GM12878 (cell line): ENCODE measurements at regions not wholly inside any gene's neighbourhood (a gene's known extent, or its start where the extent isn't known, plus 50 kb on each side); places are given as distances from the start of the nearest gene placed in this dataset.
"Not testable (repeated sequence)": the region's sequence is repeated elsewhere in the genome, so short reads cannot be mapped to it uniquely, and the experiment has no call there.

Experiments
- ATAC-seq: fragments of 200-7000 bp; cut with Tn5 transposase; 3 replicates; pipeline ENCODE4 v1.9.1; 2020; ENCODE audit warnings: mild to moderate bottlenecking, moderate library complexity
- BruUV-seq: library from RNA; stranded (reverse); fragments of 400-500 nt; replicated peaks from 2 replicates; lab custom pipeline; 2021; lab: Mats Ljungman, UMichigan
- CTCF ChIA-PET: fragments of 300-600 bp; sonication (Branson Sonifier 250); formaldehyde crosslinking; extraction: SDS; loops from one replicate; lab custom pipeline; 2021; ENCODE audit warnings: inconsistent platforms; lab: Yijun Ruan, JAX
- POLR2A ChIA-PET: fragments of 350-600 bp; formaldehyde crosslinking; extraction: SDS; loops from one replicate; lab custom pipeline; 2021; ENCODE audit warnings: inconsistent platforms; lab: Charles Lee
- RAD21 ChIA-PET: fragments of 300-600 bp; sonication (Branson Sonifier 250); formaldehyde crosslinking; loops from one replicate; lab custom pipeline; 2023; ENCODE audit warnings: antibody characterized with exemption; ENCODE audit not compliant: unreplicated experiment; lab: Charles Lee
- SMC1A ChIA-PET: fragments of 300-600 bp; sonication (Branson Sonifier 250); formaldehyde crosslinking; loops from one replicate; lab custom pipeline; 2023; ENCODE audit not compliant: unreplicated experiment, uncharacterized antibody; lab: Charles Lee
- DNase-seq: peaks from one replicate; pipeline ENCODE4 v3.0.0-alpha.2; 2011; ENCODE audit warnings: low read depth, low spot score
- FAIRE-seq: peaks from 3 replicates; lab custom pipeline; 2011; peaks lifted over from hg19 to GRCh38; lab: Jason Lieb, UNC
- H2AFZ ChIP-seq: 2 replicates; pipeline ENCODE4 v1.6.0; 2011; ENCODE audit warnings: low read depth, low read length, control low read depth; ENCODE audit not compliant: control insufficient read depth
- H3K27ac ChIP-seq: 2 replicates; pipeline ENCODE4 v1.5.1; 2011; ENCODE audit warnings: control low read depth; ENCODE audit not compliant: control insufficient read depth, insufficient read depth
- H3K27me3 ChIP-seq, 2 experiments: replicated peaks in 1 of 2; 2 replicates each; pipeline versions ENCODE4 v1.6.0 to v1.6.1; 2011; ENCODE audit warnings: low read length in 1 of 2; ENCODE audit not compliant: control insufficient read depth in 2 of 2, insufficient read depth in 2 of 2
- H3K36me3 ChIP-seq, 2 experiments: 2 replicates each; pipeline ENCODE4 v1.5.1; 2011; ENCODE audit warnings: low read length in 1 of 2; ENCODE audit not compliant: control insufficient read depth in 2 of 2, insufficient read depth in 2 of 2
- H3K4me1 ChIP-seq: 2 replicates; pipeline ENCODE4 v1.6.1; 2011; ENCODE audit warnings: mild to moderate bottlenecking, low read length, moderate library complexity, mixed read lengths; ENCODE audit not compliant: control insufficient read depth, insufficient read depth
- H3K4me2 ChIP-seq: 2 replicates; pipeline ENCODE4 v1.6.0; 2011; ENCODE audit warnings: control low read depth; ENCODE audit not compliant: control insufficient read depth, insufficient read depth
- H3K4me3 ChIP-seq: fragments of 200-600 bp; sonication (generic); 2 replicates; pipeline ENCODE4 v1.5.1; 2016
- H3K79me2 ChIP-seq: 2 replicates; pipeline ENCODE4 v1.6.0; 2011; ENCODE audit warnings: low read length; ENCODE audit not compliant: control insufficient read depth, insufficient read depth
- H3K9ac ChIP-seq: 2 replicates; pipeline ENCODE4 v1.8.0; 2011; ENCODE audit warnings: low read length, control low read depth, mixed read lengths; ENCODE audit not compliant: control insufficient read depth, insufficient read depth
- H3K9me3 ChIP-seq: replicated peaks from 3 replicates; pipeline ENCODE4 v1.5.1; 2011; ENCODE audit warnings: mild to moderate bottlenecking, low read length; ENCODE audit not compliant: control insufficient read depth, insufficient read depth
- H4K20me1 ChIP-seq: 2 replicates; pipeline ENCODE4 v1.6.0; 2011; ENCODE audit not compliant: control insufficient read depth, insufficient read depth
- BCL3 ChIP-seq: IDR thresholded peaks from 2 replicates; pipeline ENCODE4 v1.6.1; 2011; ENCODE audit warnings: borderline replicate concordance, low read depth, mild to moderate bottlenecking, moderate library complexity, low read length; ENCODE audit not compliant: insufficient read depth, poor library complexity, severe bottlenecking
- NR2F1 ChIP-seq: fragments of 450-650 bp; conservative IDR thresholded peaks from 2 replicates; pipeline ENCODE4 v1.6.1; 2017; ENCODE audit warnings: mild to moderate bottlenecking
- RELA ChIP-seq: fragments of 450-650 bp; IDR thresholded peaks from 2 replicates; pipeline ENCODE4 v1.8.0; 2014; ENCODE audit warnings: borderline replicate concordance; ENCODE audit not compliant: partially characterized antibody
- SMC3 ChIP-seq: IDR thresholded peaks from 2 replicates; pipeline ENCODE4 v1.6.1; 2011; ENCODE audit warnings: low read length, improper control_type of control experiment, borderline replicate concordance
- WGBS: methylation state at CpG from one replicate; pipeline ENCODE4 v1.1.6; 2016; ENCODE audit warnings: low lambda C conversion rate; ENCODE audit not compliant: insufficient replicate concordance, insufficient coverage; ENCODE audit errors: missing lambda C conversion rate; 5-methylcytosine and 5-hydroxymethylcytosine counted together
- in situ Hi-C: fragments of 300-500 bp; cut with MboI; formaldehyde crosslinking; loops from 9 replicates; pipeline ENCODE4 v1.14.3; 2018; ENCODE audit warnings: mixed read lengths
- intact Hi-C: fragments of 100-400 bp; cut with micrococcal nuclease; formaldehyde crosslinking; loops from one replicate; pipeline ENCODE4 v1.14.2; 2022; ENCODE audit not compliant: unreplicated experiment

DNA sequence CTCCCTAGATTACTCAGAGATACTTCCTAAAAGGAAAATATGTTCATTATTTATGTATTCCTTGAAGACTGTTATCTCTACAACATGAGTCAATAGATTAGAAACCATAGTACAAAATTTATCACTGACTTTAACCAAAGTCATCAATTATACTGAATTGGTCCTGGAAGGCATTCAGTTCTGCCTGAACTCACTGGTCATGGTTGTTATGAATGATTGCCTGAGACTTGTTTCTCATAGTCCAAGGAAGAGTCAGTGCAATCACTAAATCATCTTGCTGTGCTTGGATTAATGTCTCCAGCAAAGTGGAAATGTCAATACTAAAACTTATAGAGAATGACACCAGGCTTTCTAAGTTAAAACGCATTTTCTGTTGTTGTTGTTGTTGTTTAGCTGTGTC is 878.6 kb upstream of the MANEA start:
- no peak overlapping the region for H2AFZ ChIP-seq
- H3K9ac ChIP-seq = no peak overlapping the region
- H3K79me2 ChIP-seq = no peaks in the 10 kb centered on the region
- no peaks in the 10 kb centered on the region for H3K27me3 ChIP-seq
- no peaks in the 10 kb centered on the region for H3K36me3 ChIP-seq
- no TSS peak for BruUV-seq
- H3K9me3 ChIP-seq = no peaks in the 10 kb centered on the region
- ChIA-PET CTCF (no interaction called here), POLR2A (no interaction called here), RAD21 (no interaction called here)
- no peaks in the 10 kb centered on the region for H4K20me1 ChIP-seq
- 0% methylated on average over 1 of the region's 1 CpG for whole genome bisulfite sequencing
- intact Hi-C loops = no loop called here
- no peak for DNase-seq
- H3K4me1 ChIP-seq = no peaks in the 10 kb centered on the region
- H3K27ac ChIP-seq = no peak overlapping the region
- H3K4me3 ChIP-seq = no peak overlapping the region
- FAIRE-seq = no peak
- in situ Hi-C loops = no loop called here
- no peak for ATAC-seq
- no peak overlapping the region for H3K4me2 ChIP-seq
- no peak for TF ChIP-seq BCL3
- TF ChIP-seq RELA = no peak
- no peak for TF ChIP-seq NR2F1
- no peak for TF ChIP-seq SMC3
- TF ChIP-seq, all 136 proteins: peak for 0
- SMC1A ChIA-PET = no interaction called here

GRCh38 chr6:94687255-94687654 is 890.1 kb upstream of the MANEA start:
- RAD21 ChIA-PET, H3K79me2 ChIP-seq, DNase-seq, H3K9ac ChIP-seq, H3K27ac ChIP-seq, H3K9me3 ChIP-seq, in situ Hi-C loops, H3K36me3 ChIP-seq, intact Hi-C loops, FAIRE-seq, H3K4me3 ChIP-seq, BruUV-seq, H4K20me1 ChIP-seq, H3K4me1 ChIP-seq, H3K27me3 ChIP-seq, POLR2A ChIA-PET, H3K4me2 ChIP-seq, H2AFZ ChIP-seq, ATAC-seq: not testable (repeated sequence)
- WGBS = 54% methylated on average over 6 of the region's 6 CpGs
- ChIA-PET CTCF (interaction anchor here (1.6 kb wide), 1 partner anchor 9 kb away, joined by 4 read pairs; no protein-coding TSS in a partner anchor), SMC1A (interaction anchor here (0.7 kb wide), 1 partner anchor 282 kb away, joined by 3 read pairs; no protein-coding TSS in a partner anchor)
